GM12872 (cell line): ENCODE measurements at regions not wholly inside any gene's neighbourhood (a gene's known extent, or its start where the extent isn't known, plus 50 kb on each side); places are given as distances from the start of the nearest gene placed in this dataset.

ENCODE experiments used
- CTCF ChIP-seq: IDR thresholded peaks from 3 replicates; pipeline ENCODE4 v1.5.1; 2011; ENCODE audit warnings: low read depth, mild to moderate bottlenecking, low read length, moderate library complexity; ENCODE audit not compliant: insufficient read depth

GRCh38 chr2:241947876-241948275, 78.3 kb downstream of the RTP5 start:
- TF ChIP-seq CTCF, result no peak

GRCh38 chr2:241948299-241948897, 78.9 kb downstream of the RTP5 start:
- TF ChIP-seq CTCF, result no peak

- TF ChIP-seq CTCF, result no peak
These were observed 79.6 kb downstream of the RTP5 start for GRCh38 chr2:241948901-241949735.

- no peak for TF ChIP-seq CTCF
These were observed 80.3 kb downstream of the RTP5 start for GRCh38 chr2:241949736-241950412.

GRCh38 chr2:241950413-241951315, 81.1 kb downstream of the RTP5 start:
- TF ChIP-seq CTCF, result peak; percentile 96

- TF ChIP-seq CTCF, result no peak
These were observed 81.8 kb downstream of the RTP5 start for GRCh38 chr2:241951316-241951700.

GRCh38 chr2:241951920-241952319, 82.4 kb downstream of the RTP5 start:
- TF ChIP-seq CTCF, result no peak
